Kidney (tissue), 13 donors: ENCODE measurements at regions not wholly inside any gene's neighbourhood (a gene's known extent, or its start where the extent isn't known, plus 50 kb on each side); places are given as distances from the start of the nearest gene placed in this dataset.

Experiments used
- DNase-seq, 5 donors: peaks; one replicate each; pipeline ENCODE4 v3.0.0-alpha.2; 2013 to 2020
- FAIRE-seq: peaks from 2 replicates; lab custom pipeline; 2012; peaks lifted over from hg19 to GRCh38; lab: Jason Lieb, UNC
- H3K27ac ChIP-seq, 2 donors: one replicate each; pipeline ENCODE4 v1.7.0; 2013; ENCODE audit warnings: low read depth in 2 of 2, low read length in 2 of 2, inconsistent platforms in 1 of 2
- H3K27me3 ChIP-seq: one replicate; pipeline ENCODE4 v1.7.1; 2013; ENCODE audit warnings: low read length, inconsistent platforms; ENCODE audit not compliant: control insufficient read depth, insufficient read depth
- H3K36me3 ChIP-seq, 3 donors: one replicate each; pipeline versions ENCODE4 v1.7.0 to v1.7.1; 2013; ENCODE audit warnings: low read length in 3 of 3, control low read depth in 1 of 3, inconsistent platforms in 1 of 3; ENCODE audit not compliant: insufficient read depth in 3 of 3, control insufficient read depth in 2 of 3
- H3K4me1 ChIP-seq, 3 donors: one replicate each; pipeline versions ENCODE4 v1.7.0 to v1.7.1; 2013; ENCODE audit warnings: low read length in 3 of 3, inconsistent platforms in 1 of 3, low read depth in 1 of 3; ENCODE audit not compliant: control insufficient read depth in 2 of 3, insufficient read depth in 2 of 3
- H3K4me3 ChIP-seq, 3 donors: one replicate each; pipeline versions ENCODE4 v1.7.0 to v1.8.1; 2013; ENCODE audit warnings: low read length in 3 of 3, control low read depth in 1 of 3, inconsistent platforms in 1 of 3
- H3K9ac ChIP-seq, 3 donors: one replicate each; pipeline versions ENCODE4 v1.7.0 to v1.7.1; 2013; ENCODE audit warnings: low read length in 3 of 3, control low read depth in 1 of 3, inconsistent platforms in 1 of 3
- H3K9me3 ChIP-seq, 3 donors: one replicate each; pipeline versions ENCODE4 v1.7.0 to v1.7.1; 2013; ENCODE audit warnings: low read length in 3 of 3, control low read depth in 1 of 3, inconsistent platforms in 1 of 3; ENCODE audit not compliant: control insufficient read depth in 2 of 3, insufficient read depth in 1 of 3
- CTCF ChIP-seq: IDR thresholded peaks from 3 replicates; pipeline ENCODE4 v1.5.1; 2012; ENCODE audit warnings: mild to moderate bottlenecking, moderate library complexity, borderline replicate concordance; ENCODE audit not compliant: insufficient read depth; ENCODE audit errors: extremely low read depth
- intact Hi-C: fragments of 100-400 bp; cut with DNase I; formaldehyde crosslinking; loops from one replicate; pipeline ENCODE4 v1.11.1; 2022
- donor health status: control.
- donor health status: control.
- donor health status: control.
- donor health status: control.
- donor health status: control.
- donor health status: DM: yes; HTN: yes; CAD: no.
- donor health status: Normal renal cell carcinoma (clear cell type).

DNA sequence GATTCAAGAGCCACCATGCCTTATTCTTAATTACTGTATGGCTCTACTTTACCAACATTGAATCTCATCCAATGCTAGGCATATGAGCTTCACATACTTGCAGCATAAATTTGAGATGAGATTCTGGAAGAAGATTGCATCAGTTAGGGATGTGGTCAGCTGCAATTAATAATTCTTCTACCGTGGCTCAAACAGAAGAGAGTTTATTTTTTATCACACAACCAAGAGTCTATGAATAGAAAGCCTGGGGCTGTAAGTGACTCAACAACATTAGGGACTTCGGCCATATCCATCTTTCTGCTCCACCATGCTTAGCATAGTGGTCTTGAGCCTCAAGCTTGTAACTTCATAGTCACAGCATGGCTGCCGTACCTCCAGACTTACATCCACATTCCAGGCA is 179.4 kb upstream of the IRX6 start:
- DNase-seq (no peak), FAIRE-seq (no peak)
- H3K9me3 ChIP-seq, result no peaks in the 10 kb centered on the region
- H3K4me3 ChIP-seq, result no peak overlapping the region
- no peak for TF ChIP-seq CTCF
- H3K9ac ChIP-seq, result no peak overlapping the region
- intact Hi-C loops, result no loop called here
- no peak overlapping the region for H3K27ac ChIP-seq
- H3K27me3 ChIP-seq, result no peaks in the 10 kb centered on the region
- no peaks in the 10 kb centered on the region for H3K4me1 ChIP-seq
- H3K36me3 ChIP-seq, result no peaks in the 10 kb centered on the region

DNA sequence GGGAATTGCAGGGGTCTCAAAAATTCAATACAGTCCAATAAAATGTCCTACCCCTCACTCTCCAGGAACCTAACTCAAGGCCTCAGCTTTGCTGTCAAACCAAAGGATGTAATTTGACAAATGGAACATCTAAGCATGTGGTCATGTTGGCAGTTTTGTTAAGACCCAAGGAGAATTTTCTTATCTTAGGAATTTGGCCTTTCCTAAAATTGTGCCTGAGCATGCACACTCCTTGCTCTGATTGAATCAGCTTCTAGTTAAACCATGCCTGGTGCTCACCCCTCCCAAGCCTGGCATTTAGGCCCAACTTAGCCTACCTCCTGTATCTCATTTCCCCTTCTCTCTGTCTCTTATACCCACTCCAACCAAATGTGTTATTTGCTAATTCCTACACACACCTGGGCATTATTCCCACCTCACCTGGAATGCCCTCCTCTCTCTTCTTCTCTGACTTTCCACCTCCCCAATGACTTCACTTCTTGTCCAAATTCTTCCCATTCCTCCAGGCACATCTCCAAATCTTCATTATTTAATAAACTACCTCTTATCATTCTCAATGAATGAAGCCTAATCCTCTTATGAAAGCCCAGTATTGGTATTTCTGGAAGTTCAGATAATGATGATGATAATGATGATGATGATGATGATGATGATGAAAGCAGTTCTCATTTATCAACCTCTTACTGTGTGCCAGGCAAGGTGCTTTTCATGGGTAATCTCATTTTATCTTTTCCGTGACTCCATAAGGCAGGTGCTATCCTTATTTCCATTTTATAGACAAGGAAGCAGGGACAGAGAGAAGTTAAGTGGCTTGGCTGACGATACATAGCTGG is 178.0 kb upstream of the IRX6 start:
- no peaks in the 10 kb centered on the region for H3K27me3 ChIP-seq
- no peak for FAIRE-seq

GRCh38 chr16:55146966-55147365 is 177.0 kb upstream of the IRX6 start:
- intact Hi-C loops, result no loop called here
- FAIRE-seq (no peak), DNase-seq (no peak)
- H3K9me3 ChIP-seq, result no peaks in the 10 kb centered on the region
- H3K27ac ChIP-seq, result no peak overlapping the region
- H3K9ac ChIP-seq, result no peak overlapping the region
- H3K27me3 ChIP-seq, result no peaks in the 10 kb centered on the region
- no peaks in the 10 kb centered on the region for H3K36me3 ChIP-seq
- no peak for TF ChIP-seq CTCF
- no peak overlapping the region for H3K4me3 ChIP-seq
- H3K4me1 ChIP-seq, result no peaks in the 10 kb centered on the region

More for the DNA sequence above, 178.0 kb upstream of the IRX6 start:
- H3K9me3 ChIP-seq, result no peaks in the 10 kb centered on the region
- no peak for TF ChIP-seq CTCF
- no peaks in the 10 kb centered on the region for H3K36me3 ChIP-seq
- DNase-seq, result no peak
- no peaks in the 10 kb centered on the region for H3K4me1 ChIP-seq
- intact Hi-C loops, result no loop called here
- H3K9ac ChIP-seq, result no peak overlapping the region
- no peak overlapping the region for H3K27ac ChIP-seq
- no peak overlapping the region for H3K4me3 ChIP-seq
